ENCODE measurements at regions not wholly inside any gene's neighbourhood (a gene's known extent, or its start where the extent isn't known, plus 50 kb on each side); places are given as distances from the start of the nearest gene placed in this dataset.

DNA sequence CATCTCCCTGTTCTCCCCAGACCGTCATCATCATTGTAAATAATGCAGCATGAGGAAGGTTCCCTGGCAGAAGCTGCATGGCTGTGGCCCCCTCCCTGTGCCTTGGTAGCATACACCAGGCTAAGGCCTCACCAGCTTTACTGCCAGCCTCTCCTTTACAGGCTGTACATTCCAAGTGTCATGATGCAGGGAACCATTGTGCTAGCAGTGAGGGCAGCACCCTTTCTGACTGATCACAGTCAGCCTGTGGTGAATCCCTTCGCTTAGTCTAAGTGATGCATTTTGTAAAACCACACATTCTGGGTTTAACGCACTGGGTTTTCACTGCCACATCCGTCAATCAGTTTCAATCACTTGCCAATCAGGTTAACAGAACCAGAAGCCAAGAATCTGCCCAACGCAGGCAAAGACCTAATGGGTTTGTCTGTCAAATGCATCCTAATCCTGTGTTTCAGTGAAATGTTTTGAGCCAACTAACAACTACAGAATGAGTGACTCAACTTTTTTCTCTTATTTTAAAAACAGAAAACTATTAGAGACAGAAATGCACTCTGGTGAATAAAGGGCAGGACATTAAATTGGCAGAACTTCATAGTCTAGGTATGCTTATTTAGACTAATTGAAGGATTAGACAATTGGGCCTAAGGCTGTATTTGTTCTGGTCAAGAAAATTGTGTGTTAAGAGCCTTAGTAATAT, 225.9 kb upstream of the DPH6 start:
- BruUV-seq (replicated peaks): no TSS peak

DNA sequence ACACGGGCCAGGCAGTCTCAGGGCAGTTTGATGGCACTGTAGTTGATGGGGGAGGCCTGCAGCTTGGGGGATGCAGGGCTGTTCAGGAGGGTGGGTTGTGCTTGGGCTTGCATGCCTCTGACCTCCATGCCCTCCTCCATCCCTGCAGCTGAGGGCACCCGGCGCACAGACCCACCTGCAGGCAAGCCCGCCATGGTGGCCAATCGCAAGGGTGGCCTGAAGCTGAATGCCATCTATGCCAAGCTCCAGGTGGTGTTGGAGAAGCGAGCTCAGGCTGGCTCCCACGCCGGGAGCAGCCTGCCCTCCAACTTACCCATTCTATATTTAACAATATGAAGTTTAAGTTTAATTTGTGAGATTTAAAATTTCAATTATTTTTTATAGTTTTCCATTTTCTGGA, 228.7 kb upstream of the DPH6 start:
- H3F3A ChIP-seq (ENCODE audit: insufficient read depth, low read depth): no peaks in the 10 kb centered on the region
- no peaks in the 10 kb centered on the region for H3K9me3 ChIP-seq (ENCODE audit: insufficient read depth, low read depth)
- no peak overlapping the region for H3K4me3 ChIP-seq
- no peak for DNase-seq
- BruUV-seq (replicated peaks): no TSS peak
- H3K27ac ChIP-seq: no peak overlapping the region
- intact Hi-C loops (cut with micrococcal nuclease; ENCODE audit: unreplicated experiment): no loop called here
- no peak for TF ChIP-seq EZH2 (IDR thresholded peaks at IDR 0.05; ENCODE audit: low read depth)
- TF ChIP-seq, protein P1, sequence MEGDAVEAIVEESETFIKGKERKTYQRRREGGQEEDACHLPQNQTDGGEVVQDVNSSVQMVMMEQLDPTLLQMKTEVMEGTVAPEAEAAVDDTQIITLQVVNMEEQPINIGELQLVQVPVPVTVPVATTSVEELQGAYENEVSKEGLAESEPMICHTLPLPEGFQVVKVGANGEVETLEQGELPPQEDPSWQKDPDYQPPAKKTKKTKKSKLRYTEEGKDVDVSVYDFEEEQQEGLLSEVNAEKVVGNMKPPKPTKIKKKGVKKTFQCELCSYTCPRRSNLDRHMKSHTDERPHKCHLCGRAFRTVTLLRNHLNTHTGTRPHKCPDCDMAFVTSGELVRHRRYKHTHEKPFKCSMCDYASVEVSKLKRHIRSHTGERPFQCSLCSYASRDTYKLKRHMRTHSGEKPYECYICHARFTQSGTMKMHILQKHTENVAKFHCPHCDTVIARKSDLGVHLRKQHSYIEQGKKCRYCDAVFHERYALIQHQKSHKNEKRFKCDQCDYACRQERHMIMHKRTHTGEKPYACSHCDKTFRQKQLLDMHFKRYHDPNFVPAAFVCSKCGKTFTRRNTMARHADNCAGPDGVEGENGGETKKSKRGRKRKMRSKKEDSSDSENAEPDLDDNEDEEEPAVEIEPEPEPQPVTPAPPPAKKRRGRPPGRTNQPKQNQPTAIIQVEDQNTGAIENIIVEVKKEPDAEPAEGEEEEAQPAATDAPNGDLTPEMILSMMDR (conservative IDR thresholded peaks at IDR 0.05): no peak
- H2AFZ ChIP-seq: no peak overlapping the region
- H3K4me2 ChIP-seq: no peak overlapping the region
- no peaks in the 10 kb centered on the region for H3K4me1 ChIP-seq (replicated peaks; ENCODE audit: insufficient read depth)
- ChIA-PET CTCF (no interaction called here), POLR2A (ENCODE audit: unreplicated experiment) (no interaction called here)
- H3K27me3 ChIP-seq (ENCODE audit: insufficient read depth, low read depth): no peaks in the 10 kb centered on the region
- no peaks in the 10 kb centered on the region for H4K20me1 ChIP-seq (ENCODE audit: insufficient read depth)
- no peaks in the 10 kb centered on the region for H3K36me3 ChIP-seq (ENCODE audit: low read depth)
- no peaks in the 10 kb centered on the region for H3K9me2 ChIP-seq (ENCODE audit: insufficient read depth)
- H3K79me2 ChIP-seq (ENCODE audit: low read depth): no peaks in the 10 kb centered on the region

More for the DNA sequence above, 225.9 kb upstream of the DPH6 start:
- intact Hi-C loops (cut with micrococcal nuclease; ENCODE audit: unreplicated experiment): no loop called here
- Histone ChIP-seq H3F3A (ENCODE audit: insufficient read depth, low read depth) (no peaks in the 10 kb centered on the region), H3K79me2 (ENCODE audit: low read depth) (no peaks in the 10 kb centered on the region), H2AFZ (no peak overlapping the region), H3K9me2 (ENCODE audit: insufficient read depth) (no peaks in the 10 kb centered on the region), H3K4me3 (no peak overlapping the region), H3K36me3 (ENCODE audit: low read depth) (no peaks in the 10 kb centered on the region), H3K4me2 (no peak overlapping the region), H3K4me1 (replicated peaks; ENCODE audit: insufficient read depth) (no peaks in the 10 kb centered on the region), H3K27me3 (ENCODE audit: insufficient read depth, low read depth) (no peaks in the 10 kb centered on the region), H4K20me1 (ENCODE audit: insufficient read depth) (no peaks in the 10 kb centered on the region), H3K27ac (no peak overlapping the region), H3K9me3 (ENCODE audit: insufficient read depth, low read depth) (no peaks in the 10 kb centered on the region)
- DNase-seq: no peak
- CTCF ChIA-PET: no interaction called here
- TF ChIP-seq EZH2 (IDR thresholded peaks at IDR 0.05; ENCODE audit: low read depth): no peak
- TF ChIP-seq, protein P1 (conservative IDR thresholded peaks at IDR 0.05): no peak
- POLR2A ChIA-PET (ENCODE audit: unreplicated experiment): no interaction called here

DNA sequence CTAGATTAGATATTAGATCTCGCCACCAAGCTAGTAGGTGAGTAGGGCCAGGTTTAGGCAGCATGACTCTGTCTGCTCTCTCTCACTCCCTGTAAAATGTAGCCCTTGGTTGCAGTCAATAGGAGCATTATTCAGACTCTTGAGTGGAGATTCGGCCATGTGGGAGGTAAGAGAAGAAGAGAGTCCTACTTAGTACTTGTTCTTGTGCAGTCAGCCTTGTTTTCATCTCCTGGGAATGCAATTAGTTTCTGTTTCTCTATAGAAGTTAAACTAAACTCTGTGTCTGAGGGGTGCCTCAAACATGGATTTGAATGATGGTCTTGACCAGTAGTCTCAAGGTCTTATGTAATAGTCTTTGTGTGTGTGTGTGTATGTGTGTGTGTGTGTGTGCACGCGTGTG, 229.5 kb upstream of the DPH6 start:
- CTCF ChIA-PET: no interaction called here
- intact Hi-C loops (cut with micrococcal nuclease; ENCODE audit: unreplicated experiment): no loop called here
- POLR2A ChIA-PET (ENCODE audit: unreplicated experiment): no interaction called here
- no peak overlapping the region for H3K27ac ChIP-seq
- DNase-seq: no peak
- H3K27me3 ChIP-seq (ENCODE audit: insufficient read depth, low read depth): no peaks in the 10 kb centered on the region
- no peaks in the 10 kb centered on the region for H3K9me3 ChIP-seq (ENCODE audit: insufficient read depth, low read depth)
- no peaks in the 10 kb centered on the region for H4K20me1 ChIP-seq (ENCODE audit: insufficient read depth)
- no peak for TF ChIP-seq EZH2 (IDR thresholded peaks at IDR 0.05; ENCODE audit: low read depth)
- TF ChIP-seq, protein P1 (conservative IDR thresholded peaks at IDR 0.05): no peak
- H3F3A ChIP-seq (ENCODE audit: insufficient read depth, low read depth): no peaks in the 10 kb centered on the region
- H2AFZ ChIP-seq: no peak overlapping the region
- H3K36me3 ChIP-seq (ENCODE audit: low read depth): no peaks in the 10 kb centered on the region
- no peaks in the 10 kb centered on the region for H3K4me1 ChIP-seq (replicated peaks; ENCODE audit: insufficient read depth)
- no TSS peak for BruUV-seq (replicated peaks)
- H3K4me2 ChIP-seq: no peak overlapping the region
- H3K79me2 ChIP-seq (ENCODE audit: low read depth): no peaks in the 10 kb centered on the region
- H3K4me3 ChIP-seq: no peak overlapping the region
- H3K9me2 ChIP-seq (ENCODE audit: insufficient read depth): no peaks in the 10 kb centered on the region

Data from PC-9 (cell line).